H9 (cell line): ENCODE measurements at regions not wholly inside any gene's neighbourhood (a gene's known extent, or its start where the extent isn't known, plus 50 kb on each side); places are given as distances from the start of the nearest gene placed in this dataset.

Experiments
- DNase-seq: peaks from one replicate; pipeline ENCODE4 v3.0.0-alpha.2; 2017
- H2AFZ ChIP-seq: one replicate; pipeline ENCODE4 v1.6.1; 2013; ENCODE audit warnings: mild to moderate bottlenecking, low read length, control low read depth, moderate library complexity
- H2AK5ac ChIP-seq: 2 replicates; pipeline ENCODE4 v1.6.1; 2013; ENCODE audit warnings: low read length, control low read depth, mixed read lengths; ENCODE audit not compliant: insufficient read length
- H2BK120ac ChIP-seq: one replicate; pipeline ENCODE4 v1.6.1; 2013; ENCODE audit warnings: low read depth, mild to moderate bottlenecking, low read length, control low read depth, inconsistent platforms; ENCODE audit not compliant: poor library complexity, severe bottlenecking
- H2BK12ac ChIP-seq: 2 replicates; pipeline ENCODE4 v1.6.1; 2013; ENCODE audit warnings: low read length, control low read depth, mixed read lengths, low read depth; ENCODE audit not compliant: insufficient read length
- H2BK15ac ChIP-seq: 2 replicates; pipeline ENCODE4 v1.6.1; 2013; ENCODE audit warnings: low read depth, low read length, control low read depth
- H2BK20ac ChIP-seq: one replicate; pipeline ENCODE4 v1.6.1; 2013; ENCODE audit warnings: low read depth, mild to moderate bottlenecking, low read length, control low read depth, inconsistent platforms; ENCODE audit not compliant: poor library complexity, severe bottlenecking
- H2BK5ac ChIP-seq: 2 replicates; pipeline ENCODE4 v1.6.1; 2013; ENCODE audit warnings: low read length, control low read depth, mixed read lengths; ENCODE audit not compliant: insufficient read length
- H3K14ac ChIP-seq: 2 replicates; pipeline ENCODE4 v1.6.1; 2013; ENCODE audit warnings: low read length, control low read depth; ENCODE audit not compliant: insufficient read depth
- H3K18ac ChIP-seq: 2 replicates; pipeline ENCODE4 v1.6.1; 2013; ENCODE audit warnings: low read depth, mild to moderate bottlenecking, mixed read lengths, low read length, control low read depth; ENCODE audit not compliant: insufficient read length
- H3K23ac ChIP-seq: 2 replicates; pipeline ENCODE4 v1.6.1; 2013; ENCODE audit warnings: low read length, control low read depth, mixed read lengths, low read depth; ENCODE audit not compliant: insufficient read length
- H3K23me2 ChIP-seq: 2 replicates; pipeline ENCODE4 v1.6.1; 2013; ENCODE audit warnings: low read depth, mild to moderate bottlenecking, mixed read lengths, low read length, control low read depth; ENCODE audit not compliant: insufficient read length, poor library complexity, severe bottlenecking
- H3K27ac ChIP-seq: 2 replicates; pipeline ENCODE4 v1.5.1; 2013; ENCODE audit warnings: low read length, control low read depth, mixed read lengths, low read depth; ENCODE audit not compliant: insufficient read length
- H3K27me3 ChIP-seq: 2 replicates; pipeline ENCODE4 v1.6.1; 2013; ENCODE audit warnings: low read length, control low read depth, inconsistent platforms; ENCODE audit not compliant: insufficient read depth
- H3K4ac ChIP-seq: 2 replicates; pipeline ENCODE4 v1.6.1; 2013; ENCODE audit warnings: low read depth, mild to moderate bottlenecking, control low read depth, inconsistent platforms, low read length, moderate library complexity
- H3K4me1 ChIP-seq: 2 replicates; pipeline ENCODE4 v1.6.1; 2013; ENCODE audit warnings: low read length, control low read depth, inconsistent platforms; ENCODE audit not compliant: insufficient read depth
- H3K4me2 ChIP-seq: 2 replicates; pipeline ENCODE4 v1.6.1; 2013; ENCODE audit warnings: low read length, control low read depth, mixed read lengths; ENCODE audit not compliant: insufficient read length, insufficient read depth
- H3K56ac ChIP-seq: 2 replicates; pipeline ENCODE4 v1.6.1; 2013; ENCODE audit warnings: low read depth, mild to moderate bottlenecking, mixed read lengths, low read length, control low read depth; ENCODE audit not compliant: insufficient read length
- H3K79me1 ChIP-seq: 2 replicates; pipeline ENCODE4 v1.6.1; 2013; ENCODE audit warnings: low read depth, mild to moderate bottlenecking, moderate library complexity, low read length, control low read depth, inconsistent platforms; ENCODE audit not compliant: insufficient read depth, poor library complexity, severe bottlenecking
- H3K79me2 ChIP-seq: 2 replicates; pipeline ENCODE4 v1.6.1; 2013; ENCODE audit warnings: low read length, control low read depth, inconsistent platforms; ENCODE audit not compliant: insufficient read depth
- H3K9ac ChIP-seq: 2 replicates; pipeline ENCODE4 v1.6.1; 2013; ENCODE audit warnings: low read length, control low read depth, mixed read lengths; ENCODE audit not compliant: insufficient read length; ENCODE audit errors: extremely low read depth
- H3K9me3 ChIP-seq: one replicate; pipeline ENCODE4 v1.6.1; 2013; ENCODE audit warnings: low read depth, low read length, inconsistent platforms; ENCODE audit not compliant: control insufficient read depth
- H3T11ph ChIP-seq: one replicate; pipeline ENCODE4 v1.6.1; 2013; ENCODE audit warnings: mild to moderate bottlenecking, low read length, control low read depth, inconsistent platforms
- H4K20me1 ChIP-seq: one replicate; pipeline ENCODE4 v1.6.1; 2013; ENCODE audit not compliant: control insufficient read depth, insufficient read length, insufficient read depth
- H4K5ac ChIP-seq: 2 replicates; pipeline ENCODE4 v1.6.1; 2013; ENCODE audit warnings: low read depth, mild to moderate bottlenecking, mixed read lengths, low read length, control low read depth; ENCODE audit not compliant: insufficient read length
- H4K8ac ChIP-seq: replicated peaks from 2 replicates; pipeline ENCODE4 v1.6.1; 2013; ENCODE audit warnings: low read length, control low read depth, mixed read lengths, low read depth; ENCODE audit not compliant: insufficient read length
- H4K91ac ChIP-seq: 2 replicates; pipeline ENCODE4 v1.6.1; 2013; ENCODE audit warnings: low read depth, mild to moderate bottlenecking, moderate library complexity, mixed read lengths, low read length, control low read depth; ENCODE audit not compliant: insufficient read length
- H3K27ac Mint-ChIP-seq, 3 experiments: 2 replicates in 2 of 3; 3 replicates in 1 of 3; pipeline ENCODE4 v1.8.0; 2020 to 2021; ENCODE audit warnings: mixed read lengths in 3 of 3, mild to moderate bottlenecking in 1 of 3, moderate library complexity in 1 of 3
- H3K27me3 Mint-ChIP-seq: 2 replicates; pipeline ENCODE4 v1.8.0; 2021; ENCODE audit warnings: low read depth, mild to moderate bottlenecking, moderate library complexity, mixed read lengths
- H3K36me3 Mint-ChIP-seq, 3 experiments: 2 replicates in 2 of 3; 3 replicates in 1 of 3; pipeline ENCODE4 v1.8.0; 2020 to 2021; ENCODE audit warnings: low read depth in 3 of 3, mixed read lengths in 3 of 3; ENCODE audit not compliant: insufficient read depth in 1 of 3
- H3K4me1 Mint-ChIP-seq, 2 experiments: 2 replicates each; pipeline ENCODE4 v1.8.0; 2020; ENCODE audit warnings: mixed read lengths in 2 of 2
- H3K4me3 Mint-ChIP-seq, 2 experiments: 2 replicates in 1 of 2; 3 replicates in 1 of 2; pipeline ENCODE4 v1.8.0; 2020 to 2021; ENCODE audit warnings: mild to moderate bottlenecking in 2 of 2, mixed read lengths in 2 of 2, moderate library complexity in 1 of 2
- H3K9me3 Mint-ChIP-seq, 2 experiments: 2 replicates in 1 of 2; 3 replicates in 1 of 2; pipeline ENCODE4 v1.8.0; 2020; ENCODE audit warnings: mild to moderate bottlenecking in 2 of 2, mixed read lengths in 2 of 2, moderate library complexity in 1 of 2
- CTCF ChIP-seq: fragments of 200-600 bp; sonication (generic); conservative IDR thresholded peaks from 3 replicates; pipeline ENCODE4 v1.8.0; 2021; ENCODE audit warnings: antibody characterized with exemption, mild to moderate bottlenecking
- whole genome bisulfite sequencing: extraction: QIAGEN DNeasy Blood & Tissue Kit; methylation state at CpG from one replicate; pipeline ENCODE4 v1.1.7; 2013; ENCODE audit warnings: missing lambda C conversion rate, low lambda C conversion rate, mixed read lengths; ENCODE audit not compliant: insufficient read length; ENCODE audit errors: extremely low coverage; 5-methylcytosine and 5-hydroxymethylcytosine counted together

GRCh38 chr2:118582058-118582457 is 265.4 kb downstream of the EN1 start:
- no peak overlapping the region for H3K27ac Mint-ChIP-seq
- no peak overlapping the region for H3K56ac ChIP-seq
- H3K36me3 Mint-ChIP-seq, result no peaks in the 10 kb centered on the region

More at GRCh38 chr2:118582058-118582457, 265.4 kb downstream of the EN1 start:
- H3K23me2 ChIP-seq, result no peaks in the 10 kb centered on the region
- H3K27ac ChIP-seq, result no peak overlapping the region
- Mint-ChIP-seq H3K9me3 (no peaks in the 10 kb centered on the region), H3K27me3 (no peaks in the 10 kb centered on the region; the same call in 1 of the 2 replicates), H3K4me3 (no peak overlapping the region), H3K4me1 (peaks cover 11 to 17% of the 10 kb centered on the region in 2 experiments)
- no peak overlapping the region for H4K5ac ChIP-seq
- H3K9me3 ChIP-seq, result no peaks in the 10 kb centered on the region
- no peak overlapping the region for H2BK5ac ChIP-seq
- no peaks in the 10 kb centered on the region for H3K79me1 ChIP-seq
- H3T11ph ChIP-seq, result no peak overlapping the region
- no peak overlapping the region for H2AK5ac ChIP-seq
- H3K79me2 ChIP-seq, result no peaks in the 10 kb centered on the region; the same call in 1 of the 2 replicates
- no peak for DNase-seq
- no peak overlapping the region for H2BK15ac ChIP-seq
- TF ChIP-seq CTCF, result no peak
- no peak overlapping the region for H4K91ac ChIP-seq
- no peaks in the 10 kb centered on the region for H3K4me1 ChIP-seq
- H3K27me3 ChIP-seq, result no peaks in the 10 kb centered on the region
- H2BK20ac ChIP-seq, result no peak overlapping the region
- H3K4me2 ChIP-seq, result no peak overlapping the region
- no peak overlapping the region for H3K14ac ChIP-seq
- no peak overlapping the region for H3K4ac ChIP-seq
- H4K20me1 ChIP-seq, result no peaks in the 10 kb centered on the region
- H2BK12ac ChIP-seq, result no peak overlapping the region
- no peak overlapping the region for H2BK120ac ChIP-seq
- WGBS, result no CpG with 5 or more reads among the region's 4 CpGs
- no peak overlapping the region for H3K9ac ChIP-seq
- no peak overlapping the region for H3K18ac ChIP-seq
- no peak overlapping the region for H4K8ac ChIP-seq
- no peak overlapping the region for H2AFZ ChIP-seq
- H3K23ac ChIP-seq, result no peak overlapping the region
